GM12864 (cell line): ENCODE measurements at regions not wholly inside any gene's neighbourhood (a gene's known extent, or its start where the extent isn't known, plus 50 kb on each side); places are given as distances from the start of the nearest gene placed in this dataset.

Experiments
- DNase-seq: peaks from one replicate; pipeline ENCODE4 v3.0.0-alpha.2; 2011; ENCODE audit warnings: low read depth
- H3K4me3 ChIP-seq: 2 replicates; pipeline ENCODE4 v1.5.1; 2011; ENCODE audit warnings: mild to moderate bottlenecking, low read depth, low read length, control low read depth
- TF ChIP-seq, protein P1 (sequence below): IDR thresholded peaks from 2 replicates; pipeline ENCODE4 v1.5.1; 2011; ENCODE audit warnings: low read depth, mild to moderate bottlenecking, moderate library complexity, low read length, control low read depth, inconsistent platforms; ENCODE audit errors: missing control alignments

DNA sequence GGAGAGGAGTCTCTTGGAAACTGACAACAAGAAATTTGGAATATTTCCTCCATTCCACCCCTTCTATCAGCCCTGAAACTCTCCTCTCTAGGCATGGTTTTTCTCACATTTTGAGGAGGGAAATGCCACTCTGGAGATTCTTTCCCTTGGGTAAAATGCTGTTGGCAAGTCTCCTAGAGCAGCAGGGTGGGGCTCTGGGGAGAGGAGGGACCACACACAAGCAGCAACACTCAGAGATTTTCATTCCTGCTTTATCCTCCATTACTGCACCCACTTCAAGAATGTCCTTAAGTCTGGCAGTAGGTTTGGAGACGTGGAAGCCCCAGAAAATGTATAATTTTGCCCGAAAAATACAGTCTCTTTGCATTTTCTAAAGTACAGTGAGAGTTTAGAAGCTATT, 130.8 kb upstream of the FLRT2 start:
- TF ChIP-seq, protein P1, sequence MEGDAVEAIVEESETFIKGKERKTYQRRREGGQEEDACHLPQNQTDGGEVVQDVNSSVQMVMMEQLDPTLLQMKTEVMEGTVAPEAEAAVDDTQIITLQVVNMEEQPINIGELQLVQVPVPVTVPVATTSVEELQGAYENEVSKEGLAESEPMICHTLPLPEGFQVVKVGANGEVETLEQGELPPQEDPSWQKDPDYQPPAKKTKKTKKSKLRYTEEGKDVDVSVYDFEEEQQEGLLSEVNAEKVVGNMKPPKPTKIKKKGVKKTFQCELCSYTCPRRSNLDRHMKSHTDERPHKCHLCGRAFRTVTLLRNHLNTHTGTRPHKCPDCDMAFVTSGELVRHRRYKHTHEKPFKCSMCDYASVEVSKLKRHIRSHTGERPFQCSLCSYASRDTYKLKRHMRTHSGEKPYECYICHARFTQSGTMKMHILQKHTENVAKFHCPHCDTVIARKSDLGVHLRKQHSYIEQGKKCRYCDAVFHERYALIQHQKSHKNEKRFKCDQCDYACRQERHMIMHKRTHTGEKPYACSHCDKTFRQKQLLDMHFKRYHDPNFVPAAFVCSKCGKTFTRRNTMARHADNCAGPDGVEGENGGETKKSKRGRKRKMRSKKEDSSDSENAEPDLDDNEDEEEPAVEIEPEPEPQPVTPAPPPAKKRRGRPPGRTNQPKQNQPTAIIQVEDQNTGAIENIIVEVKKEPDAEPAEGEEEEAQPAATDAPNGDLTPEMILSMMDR, result no peak
- no peak overlapping the region for H3K4me3 ChIP-seq
- no peak for DNase-seq

DNA sequence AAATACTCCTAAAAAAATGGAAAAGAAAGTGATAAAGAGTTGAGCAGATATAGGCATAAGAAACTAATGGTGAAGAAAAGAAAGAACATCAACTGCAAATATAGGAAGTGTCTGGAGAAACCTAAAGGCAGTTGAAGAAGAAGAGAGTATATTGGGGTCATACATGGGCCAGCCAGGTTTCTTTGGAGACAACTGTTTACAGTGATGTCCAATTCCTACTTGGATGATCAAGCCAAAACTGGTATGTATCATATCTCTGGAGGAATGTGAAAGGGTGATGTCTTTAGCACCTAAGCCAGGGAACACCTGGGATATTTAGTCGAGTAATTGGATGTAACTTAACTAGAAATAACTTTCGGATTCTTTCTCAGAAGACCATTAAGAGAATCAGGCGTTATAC, 129.3 kb upstream of the FLRT2 start:
- no peak for DNase-seq
- TF ChIP-seq, protein P1, result no peak

DNA sequence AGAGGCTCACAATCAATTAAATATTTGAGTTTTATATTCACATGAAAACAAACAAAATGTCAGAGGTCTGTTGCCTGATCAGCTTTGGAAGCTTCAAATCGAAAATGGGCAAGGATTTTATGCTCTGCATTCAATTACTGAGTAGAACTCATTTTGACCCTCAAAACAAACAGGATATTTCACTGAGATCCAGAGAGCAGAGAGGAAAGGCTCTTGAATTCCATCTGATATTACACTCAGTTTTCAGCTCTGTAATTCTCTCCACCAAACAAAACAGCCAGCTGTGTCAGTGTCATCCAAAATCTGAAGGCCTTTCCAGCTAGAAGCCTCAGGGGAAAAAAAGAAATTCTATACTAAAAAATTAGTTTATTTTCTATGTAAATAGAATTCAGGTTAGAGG, 128.6 kb upstream of the FLRT2 start:
- TF ChIP-seq, protein P1, result no peak
- no peak overlapping the region for H3K4me3 ChIP-seq
- DNase-seq, result no peak

More for the DNA sequence above, 129.3 kb upstream of the FLRT2 start:
- H3K4me3 ChIP-seq, result no peak overlapping the region

DNA sequence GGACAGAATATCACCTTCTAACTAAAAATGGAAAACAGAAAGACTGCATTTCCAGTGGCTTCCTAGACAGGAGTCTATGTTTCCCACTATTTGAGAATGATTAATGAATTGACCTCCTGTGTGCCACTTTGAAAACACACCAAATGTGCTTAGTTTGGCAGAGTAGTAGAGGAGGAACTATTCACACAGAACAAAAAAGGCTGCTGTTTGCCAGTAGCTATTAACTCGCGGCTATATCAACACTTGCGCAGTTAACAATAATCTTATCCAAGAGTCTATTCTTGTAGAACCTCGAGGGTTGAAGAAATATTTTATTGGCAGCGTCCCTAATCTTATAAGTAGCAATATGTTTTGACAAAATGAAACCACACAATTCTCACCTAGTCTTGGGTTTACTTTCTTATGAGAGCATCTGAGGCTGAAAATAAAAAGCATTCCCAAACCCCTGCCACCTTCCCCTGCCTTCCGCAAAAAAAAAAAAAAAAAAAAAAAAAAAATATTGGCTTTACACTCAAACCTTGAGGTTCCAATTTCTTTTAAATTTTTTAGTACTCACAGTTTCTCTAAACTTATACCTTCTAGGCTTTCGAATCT, 127.3 kb upstream of the FLRT2 start:
- TF ChIP-seq, protein P1, result no peak
- DNase-seq, result no peak
- H3K4me3 ChIP-seq, result no peak overlapping the region

DNA sequence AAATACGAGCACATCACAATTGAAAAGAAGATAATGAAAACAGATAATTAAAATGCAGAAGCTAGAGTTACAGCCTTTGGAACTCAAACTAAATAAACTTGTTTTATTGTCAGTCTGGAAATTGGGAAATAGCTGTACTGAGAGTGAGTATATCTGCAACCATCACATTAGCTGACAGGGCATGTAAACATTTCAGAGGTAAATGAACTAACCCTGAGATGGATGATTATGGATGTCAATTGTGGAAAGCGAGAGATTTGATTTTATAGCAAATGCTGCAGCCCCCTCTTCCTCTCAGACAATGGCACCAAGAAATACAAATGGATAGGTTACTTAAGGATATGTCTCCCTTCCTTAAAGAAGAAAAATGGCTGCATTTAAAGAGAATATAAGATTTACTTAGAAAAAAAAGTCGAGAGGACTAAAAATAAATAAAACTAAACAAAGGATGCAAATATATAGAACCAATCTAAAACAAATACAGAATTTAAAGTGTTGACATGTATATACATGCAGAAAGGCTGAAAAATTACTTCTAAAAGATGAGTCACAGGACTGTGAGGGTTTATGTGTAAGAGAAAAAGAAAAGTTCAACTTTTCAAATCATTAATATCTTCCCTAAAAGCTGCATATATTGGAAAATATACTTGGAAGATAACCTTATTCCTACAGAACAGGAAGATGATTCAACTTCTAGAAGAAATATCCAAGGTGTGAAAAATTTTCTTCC, 120.3 kb upstream of the FLRT2 start:
- H3K4me3 ChIP-seq, result no peak overlapping the region
- no peak for DNase-seq
- TF ChIP-seq, protein P1, result no peak

DNA sequence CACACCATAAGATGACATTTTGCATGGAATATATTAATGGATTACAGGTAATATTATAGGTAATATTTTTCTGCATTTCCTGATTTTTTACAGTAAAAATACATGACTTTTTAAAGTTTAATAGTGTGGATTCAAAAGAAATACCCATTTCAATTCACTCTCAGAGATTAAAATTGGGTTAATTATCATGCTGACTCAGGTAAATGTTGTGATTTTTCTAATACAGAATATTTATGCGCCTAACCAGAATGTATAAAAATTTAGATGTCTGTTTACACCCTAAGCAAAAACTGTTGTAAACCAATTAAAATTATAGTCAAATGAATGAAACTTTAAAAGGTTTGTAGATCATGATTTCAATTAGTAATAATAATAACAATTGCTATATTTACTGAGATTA, 117.2 kb upstream of the FLRT2 start:
- TF ChIP-seq, protein P1, result no peak
- no peak for DNase-seq
- H3K4me3 ChIP-seq, result no peak overlapping the region
